IMR-90 (cell line): ENCODE measurements at regions not wholly inside any gene's neighbourhood (a gene's known extent, or its start where the extent isn't known, plus 50 kb on each side); places are given as distances from the start of the nearest gene placed in this dataset.

Experiments
- ATAC-seq: fragments of 200-7000 bp; cut with Tn5 transposase; 2 replicates; pipeline ENCODE4 v1.9.1; 2020; ENCODE audit warnings: low read depth, mild to moderate bottlenecking, moderate library complexity
- BruUV-seq: library from RNA; stranded (reverse); fragments of 400-500 nt; replicated peaks from 2 replicates; lab custom pipeline; 2021; lab: Mats Ljungman, UMichigan
- CTCF ChIA-PET: fragments of 300-600 bp; formaldehyde crosslinking; extraction: SDS; loops from one replicate; lab custom pipeline; 2021; ENCODE audit warnings: antibody characterized with exemption; lab: Yijun Ruan, JAX
- POLR2A ChIA-PET: fragments of 300-600 bp; sonication (Branson Sonifier 250); formaldehyde crosslinking; loops from one replicate; lab custom pipeline; 2022; ENCODE audit warnings: antibody characterized with exemption; ENCODE audit not compliant: unreplicated experiment; lab: Charles Lee
- DNase-seq: peaks from one replicate; pipeline ENCODE4 v3.0.0; 2013
- H2AFZ ChIP-seq: replicated peaks from 2 replicates; pipeline ENCODE3; 2013; ENCODE audit warnings: low read length, mild to moderate bottlenecking; ENCODE audit not compliant: poor library complexity
- H2AK5ac ChIP-seq: 2 replicates; pipeline ENCODE4 v1.6.1; 2013; ENCODE audit warnings: low read depth, low read length, inconsistent platforms
- H2AK9ac ChIP-seq: replicated peaks from 2 replicates; pipeline ENCODE3; 2013; ENCODE audit warnings: mild to moderate bottlenecking, low read depth, low read length, moderate library complexity; ENCODE audit not compliant: poor library complexity
- H2BK120ac ChIP-seq: 2 replicates; pipeline ENCODE4 v1.6.1; 2013; ENCODE audit warnings: low read depth, low read length, inconsistent platforms
- H2BK15ac ChIP-seq: 3 replicates; pipeline ENCODE4 v1.6.1; 2013; ENCODE audit warnings: low read depth, low read length, inconsistent platforms
- H2BK20ac ChIP-seq: 2 replicates; pipeline ENCODE4 v1.6.1; 2013; ENCODE audit warnings: low read depth, mild to moderate bottlenecking, inconsistent platforms, low read length, moderate library complexity
- H2BK5ac ChIP-seq: 2 replicates; pipeline ENCODE4 v1.6.1; 2013; ENCODE audit warnings: mild to moderate bottlenecking, low read depth, low read length, inconsistent platforms; ENCODE audit not compliant: poor library complexity, severe bottlenecking
- H3K14ac ChIP-seq: replicated peaks from 2 replicates; pipeline ENCODE4 v1.6.1; 2013; ENCODE audit warnings: low read depth, low read length, inconsistent platforms
- H3K18ac ChIP-seq: 2 replicates; pipeline ENCODE4 v1.6.1; 2013; ENCODE audit warnings: low read depth, low read length, control low read depth
- H3K23ac ChIP-seq: 2 replicates; pipeline ENCODE4 v1.6.1; 2013; ENCODE audit warnings: low read depth, low read length, inconsistent platforms
- H3K27ac ChIP-seq: 2 replicates; pipeline ENCODE4 v1.5.1; 2013; ENCODE audit warnings: mild to moderate bottlenecking, control low read depth, low read length; ENCODE audit not compliant: insufficient read depth
- H3K27me3 ChIP-seq: 2 replicates; pipeline ENCODE4 v1.6.1; 2013; ENCODE audit warnings: low read length; ENCODE audit not compliant: control insufficient read depth, insufficient read depth
- H3K36me3 ChIP-seq: 2 replicates; pipeline ENCODE4 v1.6.1; 2013; ENCODE audit warnings: low read length, mixed read lengths; ENCODE audit not compliant: control insufficient read depth, insufficient read depth
- H3K4ac ChIP-seq: 2 replicates; pipeline ENCODE4 v1.6.1; 2013; ENCODE audit warnings: low read depth, low read length, inconsistent platforms
- H3K4me1 ChIP-seq: 2 replicates; pipeline ENCODE4 v1.6.1; 2013; ENCODE audit warnings: low read length, mixed read lengths; ENCODE audit not compliant: control insufficient read depth, insufficient read depth
- H3K4me2 ChIP-seq: 2 replicates; pipeline ENCODE4 v1.6.1; 2013; ENCODE audit warnings: low read depth, mild to moderate bottlenecking, control low read depth, low read length, moderate library complexity
- H3K4me3 ChIP-seq: 2 replicates; pipeline ENCODE4 v1.5.1; 2013; ENCODE audit warnings: low read depth, mild to moderate bottlenecking, control low read depth, low read length, moderate library complexity; ENCODE audit not compliant: insufficient read depth
- H3K56ac ChIP-seq: 2 replicates; pipeline ENCODE4 v1.6.1; 2013; ENCODE audit warnings: low read length, inconsistent platforms; ENCODE audit not compliant: insufficient read depth; ENCODE audit errors: extremely low read depth
- H3K79me1 ChIP-seq, 2 experiments: 2 replicates each; pipeline ENCODE4 v1.6.1; 2013; ENCODE audit warnings: low read length in 2 of 2, inconsistent platforms in 1 of 2, low read depth in 1 of 2
- H3K9ac ChIP-seq: 2 replicates; pipeline ENCODE4 v1.6.1; 2013; ENCODE audit warnings: low read depth, low read length, control low read depth
- H3K9me1 ChIP-seq: 2 replicates; pipeline ENCODE4 v1.6.1; 2013; ENCODE audit warnings: low read length, inconsistent platforms; ENCODE audit not compliant: insufficient read depth
- H3K9me3 ChIP-seq: 2 replicates; pipeline ENCODE4 v1.6.1; 2013; ENCODE audit warnings: low read length; ENCODE audit not compliant: control insufficient read depth, insufficient read depth
- H4K20me1 ChIP-seq: 2 replicates; pipeline ENCODE4 v1.6.1; 2013; ENCODE audit warnings: low read length, inconsistent platforms; ENCODE audit not compliant: insufficient read depth
- H4K5ac ChIP-seq: 2 replicates; pipeline ENCODE4 v1.6.1; 2013; ENCODE audit warnings: mild to moderate bottlenecking, low read depth, low read length, control low read depth
- H4K8ac ChIP-seq, 2 experiments: 2 replicates each; pipeline ENCODE4 v1.6.1; 2013; ENCODE audit warnings: low read depth in 2 of 2, low read length in 2 of 2, control low read depth in 1 of 2, inconsistent platforms in 1 of 2
- H4K91ac ChIP-seq: 2 replicates; pipeline ENCODE4 v1.6.1; 2013; ENCODE audit warnings: low read depth, low read length, inconsistent platforms; ENCODE audit not compliant: insufficient read depth
- BHLHE40 ChIP-seq: fragments of 150-350 bp; IDR thresholded peaks from 2 replicates; pipeline ENCODE4 v1.6.1; 2016; ENCODE audit warnings: mild to moderate bottlenecking, low read depth, low read length
- CEBPB ChIP-seq: IDR thresholded peaks from 2 replicates; pipeline ENCODE4 v1.6.1; 2012; ENCODE audit warnings: low read depth, low read length, improper control_type of control experiment
- CHD1 ChIP-seq: IDR thresholded peaks from 2 replicates; pipeline ENCODE4 v1.6.1; 2012; ENCODE audit warnings: low read depth, low read length, improper control_type of control experiment
- FOS ChIP-seq: fragments of 150-350 bp; IDR thresholded peaks from 2 replicates; pipeline ENCODE4 v1.6.1; 2016; ENCODE audit warnings: low read depth, low read length
- MAFK ChIP-seq: IDR thresholded peaks from 2 replicates; pipeline ENCODE4 v1.6.1; 2012; ENCODE audit warnings: low read depth, low read length, improper control_type of control experiment
- MAZ ChIP-seq: IDR thresholded peaks from 2 replicates; pipeline ENCODE4 v1.6.1; 2012; ENCODE audit warnings: low read depth, mild to moderate bottlenecking, low read length, improper control_type of control experiment, moderate library complexity, borderline replicate concordance
- MXI1 ChIP-seq: IDR thresholded peaks from 2 replicates; pipeline ENCODE4 v1.6.1; 2012; ENCODE audit warnings: low read depth, mild to moderate bottlenecking, low read length, moderate library complexity, borderline replicate concordance
- NFE2L2 ChIP-seq: fragments of 150-350 bp; IDR thresholded peaks from 2 replicates; pipeline ENCODE4 v1.6.1; 2016; ENCODE audit warnings: low read depth, mild to moderate bottlenecking, low read length
- POLR2A ChIP-seq: IDR thresholded peaks from 2 replicates; pipeline ENCODE4 v1.6.1; 2012; ENCODE audit warnings: mild to moderate bottlenecking, low read depth, low read length
- RAD21 ChIP-seq: IDR thresholded peaks from 2 replicates; pipeline ENCODE4 v1.6.1; 2012; ENCODE audit warnings: low read length, improper control_type of control experiment
- RCOR1 ChIP-seq: IDR thresholded peaks from 2 replicates; pipeline ENCODE4 v1.6.1; 2012; ENCODE audit warnings: mild to moderate bottlenecking, low read length, improper control_type of control experiment; ENCODE audit not compliant: insufficient replicate concordance
- RFX5 ChIP-seq: IDR thresholded peaks from 2 replicates; pipeline ENCODE4 v1.8.0; 2012; ENCODE audit warnings: low read depth, mild to moderate bottlenecking, low read length, moderate library complexity
- SMC3 ChIP-seq: fragments of 150-350 bp; IDR thresholded peaks from 2 replicates; pipeline ENCODE4 v1.6.1; 2016; ENCODE audit warnings: low read depth, mild to moderate bottlenecking, antibody characterized with exemption, low read length, moderate library complexity
- WGBS, 2 experiments: methylation state at CpG; one replicate each; pipeline versions ENCODE4 v1.1.5 to v1.1.7; 2013; ENCODE audit warnings: missing lambda C conversion rate in 2 of 2; ENCODE audit not compliant: insufficient read length in 1 of 2; ENCODE audit errors: extremely low coverage in 2 of 2; 5-methylcytosine and 5-hydroxymethylcytosine counted together
- dilution Hi-C: fragments of 300-500 bp; cut with HindIII; formaldehyde crosslinking; loops from one replicate; pipeline ENCODE4 v1.14.3; 2018; ENCODE audit warnings: low sequenced_read_pairs; ENCODE audit not compliant: unreplicated experiment
- in situ Hi-C: fragments of 300-500 bp; cut with MboI; formaldehyde crosslinking; loops from 3 replicates; pipeline ENCODE4 v1.14.3; 2019; ENCODE audit warnings: low sequenced_read_pairs, inconsistent platforms, mixed read lengths
- intact Hi-C: fragments of 100-400 bp; cut with micrococcal nuclease; formaldehyde crosslinking; loops from 2 replicates; pipeline ENCODE4 v1.10.0; 2022
- TF ChIP-seq, protein P1 (sequence below): conservative IDR thresholded peaks from 2 replicates; pipeline ENCODE4 v1.5.1; 2012; ENCODE audit warnings: mild to moderate bottlenecking, low read depth, low read length, improper control_type of control experiment
- TF ChIP-seq, protein P2 (sequence below): fragments of 150-350 bp; IDR thresholded peaks from 2 replicates; pipeline ENCODE4 v1.6.1; 2016; ENCODE audit warnings: low read depth, mild to moderate bottlenecking, low read length, moderate library complexity, borderline replicate concordance
- TF ChIP-seq, protein P3 (sequence below): fragments of 150-350 bp; IDR thresholded peaks from 2 replicates; pipeline ENCODE4 v1.6.1; 2017; ENCODE audit warnings: mild to moderate bottlenecking, antibody characterized with exemption, low read length, low read depth

DNA sequence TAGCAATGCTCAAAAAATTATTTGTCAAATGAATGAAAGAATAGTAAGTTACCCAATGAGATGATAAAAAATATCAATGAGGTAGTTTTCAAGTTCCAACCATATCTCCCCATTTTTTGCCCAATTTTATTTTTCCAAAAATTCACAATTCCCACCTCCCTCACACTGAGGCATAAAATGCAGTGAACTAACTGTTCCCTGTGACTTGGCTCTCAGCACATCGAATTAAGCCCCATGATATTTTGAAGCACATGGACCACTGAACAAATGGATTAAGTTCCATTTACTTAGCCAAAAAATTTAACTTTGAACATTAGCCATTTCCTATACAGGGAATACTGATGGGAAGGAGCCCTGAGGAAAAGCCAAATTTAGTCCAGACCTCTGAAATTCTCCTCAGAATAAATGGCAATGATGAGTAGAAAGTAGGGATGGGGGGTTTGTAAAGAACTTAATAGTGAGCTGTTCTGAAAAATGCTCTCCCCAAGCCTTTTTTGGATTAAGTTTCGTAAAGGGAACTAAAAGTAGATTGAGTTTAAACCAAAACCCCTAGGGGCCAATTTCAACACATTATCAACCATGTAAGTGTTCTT lies 166.3 kb upstream of the GRM3 start:
- POLR2A ChIA-PET, result no interaction called here
- Histone ChIP-seq H2BK120ac (no peak overlapping the region), H2AFZ (no peak overlapping the region)

More for the DNA sequence above, 166.3 kb upstream of the GRM3 start:
- ATAC-seq (no peak), DNase-seq (no peak)
- no CpG with 5 or more reads among the region's 2 CpGs for WGBS, 2 experiments
- Histone ChIP-seq H3K9me3 (no peaks in the 10 kb centered on the region; the same call in 1 of the 2 replicates), H3K27ac (no peak overlapping the region), H4K5ac (no peak overlapping the region), H2BK15ac (no peak overlapping the region), H3K4me2 (no peak overlapping the region), H3K18ac (no peak overlapping the region), H2BK5ac (no peak overlapping the region), H3K4ac (no peak overlapping the region), H2BK20ac (no peak overlapping the region), H2AK9ac (no peak overlapping the region), H3K4me1 (no peaks in the 10 kb centered on the region), H3K79me1 (no peaks in the 10 kb centered on the region), H4K8ac (no peak overlapping the region), H2AK5ac (no peak overlapping the region), H3K4me3 (no peak overlapping the region), H3K36me3 (no peaks in the 10 kb centered on the region), H4K20me1 (no peaks in the 10 kb centered on the region), H3K9me1 (no peaks in the 10 kb centered on the region), H3K27me3 (no peaks in the 10 kb centered on the region), H3K14ac (no peak overlapping the region), H4K91ac (no peak overlapping the region), H3K56ac (no peak overlapping the region), H3K9ac (no peak overlapping the region), H3K23ac (no peak overlapping the region)
- in situ Hi-C loops, result no loop called here
- TF ChIP-seq, protein P1, sequence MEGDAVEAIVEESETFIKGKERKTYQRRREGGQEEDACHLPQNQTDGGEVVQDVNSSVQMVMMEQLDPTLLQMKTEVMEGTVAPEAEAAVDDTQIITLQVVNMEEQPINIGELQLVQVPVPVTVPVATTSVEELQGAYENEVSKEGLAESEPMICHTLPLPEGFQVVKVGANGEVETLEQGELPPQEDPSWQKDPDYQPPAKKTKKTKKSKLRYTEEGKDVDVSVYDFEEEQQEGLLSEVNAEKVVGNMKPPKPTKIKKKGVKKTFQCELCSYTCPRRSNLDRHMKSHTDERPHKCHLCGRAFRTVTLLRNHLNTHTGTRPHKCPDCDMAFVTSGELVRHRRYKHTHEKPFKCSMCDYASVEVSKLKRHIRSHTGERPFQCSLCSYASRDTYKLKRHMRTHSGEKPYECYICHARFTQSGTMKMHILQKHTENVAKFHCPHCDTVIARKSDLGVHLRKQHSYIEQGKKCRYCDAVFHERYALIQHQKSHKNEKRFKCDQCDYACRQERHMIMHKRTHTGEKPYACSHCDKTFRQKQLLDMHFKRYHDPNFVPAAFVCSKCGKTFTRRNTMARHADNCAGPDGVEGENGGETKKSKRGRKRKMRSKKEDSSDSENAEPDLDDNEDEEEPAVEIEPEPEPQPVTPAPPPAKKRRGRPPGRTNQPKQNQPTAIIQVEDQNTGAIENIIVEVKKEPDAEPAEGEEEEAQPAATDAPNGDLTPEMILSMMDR, result no peak
- TF ChIP-seq BHLHE40 (no peak), CEBPB (no peak), CHD1 (no peak), SMC3 (no peak), FOS (no peak), MAZ (no peak), RCOR1 (no peak), POLR2A (no peak), MAFK (no peak), RAD21 (no peak), RFX5 (no peak), MXI1 (no peak), NFE2L2 (no peak)
- TF ChIP-seq, protein P2, sequence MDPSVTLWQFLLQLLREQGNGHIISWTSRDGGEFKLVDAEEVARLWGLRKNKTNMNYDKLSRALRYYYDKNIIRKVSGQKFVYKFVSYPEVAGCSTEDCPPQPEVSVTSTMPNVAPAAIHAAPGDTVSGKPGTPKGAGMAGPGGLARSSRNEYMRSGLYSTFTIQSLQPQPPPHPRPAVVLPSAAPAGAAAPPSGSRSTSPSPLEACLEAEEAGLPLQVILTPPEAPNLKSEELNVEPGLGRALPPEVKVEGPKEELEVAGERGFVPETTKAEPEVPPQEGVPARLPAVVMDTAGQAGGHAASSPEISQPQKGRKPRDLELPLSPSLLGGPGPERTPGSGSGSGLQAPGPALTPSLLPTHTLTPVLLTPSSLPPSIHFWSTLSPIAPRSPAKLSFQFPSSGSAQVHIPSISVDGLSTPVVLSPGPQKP, result no peak
- TF ChIP-seq, protein P3, sequence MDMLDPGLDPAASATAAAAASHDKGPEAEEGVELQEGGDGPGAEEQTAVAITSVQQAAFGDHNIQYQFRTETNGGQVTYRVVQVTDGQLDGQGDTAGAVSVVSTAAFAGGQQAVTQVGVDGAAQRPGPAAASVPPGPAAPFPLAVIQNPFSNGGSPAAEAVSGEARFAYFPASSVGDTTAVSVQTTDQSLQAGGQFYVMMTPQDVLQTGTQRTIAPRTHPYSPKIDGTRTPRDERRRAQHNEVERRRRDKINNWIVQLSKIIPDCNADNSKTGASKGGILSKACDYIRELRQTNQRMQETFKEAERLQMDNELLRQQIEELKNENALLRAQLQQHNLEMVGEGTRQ, result no peak
- no TSS peak for BruUV-seq
- intact Hi-C loops, result no loop called here
- CTCF ChIA-PET, result no interaction called here
- dilution Hi-C loops, result no loop called here
